ENCODE measurements at regions not wholly inside any gene's neighbourhood (a gene's known extent, or its start where the extent isn't known, plus 50 kb on each side); places are given as distances from the start of the nearest gene placed in this dataset.
"Not testable (repeated sequence)": the region's sequence is repeated elsewhere in the genome, so short reads cannot be mapped to it uniquely, and the experiment has no call there.

DNA sequence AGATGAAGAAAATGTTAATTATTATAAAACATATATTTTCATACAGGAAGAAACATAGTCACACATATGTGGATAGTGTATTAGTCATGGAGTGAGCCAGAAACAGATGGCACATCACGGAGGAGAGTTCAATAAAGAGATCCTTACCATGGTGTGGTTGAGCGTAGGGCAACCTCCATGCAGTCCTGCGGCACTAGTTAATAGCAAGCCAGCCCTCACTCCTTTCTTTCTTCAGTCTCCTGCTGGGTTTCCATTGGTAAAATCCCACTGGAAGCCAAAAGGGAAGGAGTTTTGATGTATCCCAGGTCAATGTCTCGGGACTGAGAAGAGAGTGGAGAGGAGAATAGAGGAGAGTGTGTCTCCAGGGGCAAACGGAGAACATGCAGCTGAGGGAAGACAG lies 328.1 kb downstream of the NR4A2 start:
- DNase-seq = no peak

DNA sequence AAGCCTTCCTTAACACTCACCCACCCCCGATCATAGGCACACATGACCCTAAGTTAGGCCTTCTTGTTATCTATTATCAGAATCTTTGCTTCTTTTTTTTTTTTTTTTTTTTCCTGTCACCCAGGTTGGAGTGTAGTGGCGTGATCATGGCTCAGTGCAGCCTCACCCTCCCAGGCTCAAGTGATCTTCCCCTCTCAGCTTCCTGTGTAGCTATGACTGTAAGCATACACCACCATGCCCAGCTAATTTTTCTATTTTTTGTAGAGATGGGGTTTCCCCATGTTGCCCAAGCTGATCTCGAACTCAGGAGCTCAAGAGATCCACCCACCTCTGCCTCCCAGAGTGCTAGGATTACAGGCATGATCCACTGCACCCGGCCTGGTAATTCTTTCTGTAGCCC lies 328.7 kb downstream of the NR4A2 start:
- no peak for DNase-seq

DNA sequence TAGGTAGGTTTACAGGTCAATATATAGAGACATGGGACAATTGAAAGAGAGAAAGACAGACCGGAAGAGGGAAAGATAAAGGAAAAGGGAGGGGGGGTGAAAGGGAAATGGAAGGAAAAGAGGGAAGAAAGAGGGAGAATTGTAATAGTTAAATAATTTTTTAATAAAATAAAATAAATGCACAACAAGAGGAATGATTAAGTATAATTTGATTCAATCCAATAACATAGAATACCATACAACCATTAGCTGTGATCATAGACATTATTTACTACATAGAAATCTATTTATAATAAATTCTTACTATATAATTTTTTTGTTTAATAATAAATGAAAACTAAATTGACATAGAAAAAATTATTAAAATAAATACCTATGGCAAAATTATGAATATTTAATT lies 330.7 kb downstream of the NR4A2 start:
- no peak for DNase-seq

DNA sequence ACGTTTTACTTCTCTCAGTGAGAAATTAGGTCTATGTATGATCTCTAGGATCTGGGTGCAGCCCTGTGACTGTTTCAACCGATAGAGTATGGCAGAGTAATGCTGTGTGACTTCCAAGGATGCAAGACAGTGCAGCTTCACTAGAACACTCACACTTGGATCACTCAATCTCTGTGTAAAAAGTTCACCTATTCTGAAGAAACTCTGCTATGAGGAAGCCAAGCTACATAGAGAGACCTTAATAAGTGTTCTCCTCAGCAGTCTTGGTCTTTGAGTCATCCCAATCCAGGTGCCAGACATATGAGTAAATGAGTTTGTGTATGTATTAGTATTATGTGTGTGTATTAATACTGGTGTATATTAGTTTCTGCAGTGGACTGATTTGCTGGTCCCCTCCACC lies 335.0 kb downstream of the NR4A2 start:
- no peak for DNase-seq

GRCh38 chr2:155994315-155994714 lies 338.2 kb downstream of the NR4A2 start:
- DNase-seq = no peak

DNA sequence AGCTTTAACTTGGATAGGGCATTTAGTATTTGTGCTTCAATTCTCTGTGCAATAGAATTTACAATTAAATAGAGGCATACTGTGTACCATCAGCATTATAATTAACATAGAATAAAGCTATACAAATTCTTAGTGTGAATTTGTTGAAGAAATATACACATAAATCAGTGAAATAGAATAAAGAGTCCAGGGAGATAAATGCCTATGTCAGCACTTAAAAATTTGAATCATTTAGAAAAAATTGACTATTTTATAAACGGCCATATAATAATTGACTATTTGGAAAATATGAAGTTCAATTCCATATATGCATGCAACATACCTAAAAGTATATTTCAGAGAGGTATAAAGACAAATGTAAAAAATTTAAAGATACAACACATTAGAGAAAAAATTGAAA lies 348.7 kb downstream of the NR4A2 start:
- DNase-seq = no peak

DNA sequence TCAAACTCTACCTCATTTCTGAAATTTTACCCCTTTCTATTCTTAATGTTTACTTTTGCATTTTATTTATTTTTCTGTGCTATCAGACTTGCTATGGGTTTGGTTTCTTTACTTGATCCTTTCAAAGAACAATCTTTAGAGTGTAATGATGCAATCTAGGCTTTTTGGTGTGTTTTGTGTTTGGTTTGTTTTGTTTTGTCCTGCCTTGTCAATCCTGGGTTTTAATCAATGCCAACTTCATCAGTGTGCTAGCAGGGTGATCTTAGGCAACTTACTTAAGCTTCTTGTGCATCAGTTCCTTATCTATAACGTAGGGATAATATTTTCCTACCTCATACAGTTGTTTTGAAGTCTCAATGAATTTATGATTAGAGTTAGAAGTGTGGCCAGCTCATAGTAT lies 350.4 kb downstream of the NR4A2 start:
- no peak for DNase-seq

DNA sequence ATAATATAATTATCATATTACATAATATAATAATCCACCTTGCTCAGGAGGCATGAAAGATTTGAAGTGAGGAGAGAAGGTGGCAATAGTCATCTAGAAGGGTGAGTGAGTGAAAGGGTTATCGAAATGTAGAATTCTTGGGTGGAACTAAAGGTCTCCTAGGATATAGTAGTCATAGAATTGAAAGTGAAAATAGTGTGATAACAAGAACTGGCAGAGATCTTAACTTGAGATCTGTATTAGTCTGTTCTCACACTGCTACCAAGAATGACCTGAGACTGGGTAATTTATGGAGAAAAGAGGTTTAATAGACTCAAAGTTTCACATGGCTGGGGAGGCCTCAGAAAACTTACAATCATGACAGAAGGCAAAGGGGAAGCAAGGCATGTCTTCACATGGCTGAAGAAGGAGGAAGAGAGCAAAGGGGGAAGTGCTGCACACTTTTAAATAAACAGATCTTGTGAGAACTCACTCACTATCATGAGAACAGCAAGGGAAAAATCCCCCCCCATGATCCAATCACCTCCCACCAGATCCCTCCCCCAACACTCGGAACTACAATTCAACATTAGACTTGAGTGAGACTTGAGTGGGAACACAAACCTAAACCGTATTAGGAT lies 351.5 kb downstream of the NR4A2 start:
- no peak for DNase-seq

DNA sequence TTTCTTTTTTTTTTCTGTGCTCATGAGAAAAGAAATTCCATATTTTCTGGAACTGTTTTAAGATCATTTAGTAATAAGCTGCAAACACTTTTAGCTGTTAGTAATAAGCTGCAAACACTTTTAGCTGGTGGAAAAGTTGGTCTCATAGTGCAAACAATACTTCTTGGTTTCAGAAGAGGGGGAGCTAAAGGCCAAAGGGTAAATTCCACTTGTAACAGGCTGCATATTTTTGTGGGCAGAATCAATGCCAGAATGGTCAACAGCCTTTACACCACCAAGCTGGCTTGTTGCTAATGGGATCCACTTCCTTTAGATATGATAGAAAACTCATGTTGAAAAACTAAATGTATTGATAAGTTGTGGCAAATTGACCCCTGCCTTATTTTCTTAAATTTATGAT lies 356.8 kb downstream of the NR4A2 start:
- DNase-seq = no peak

- DNase-seq = no peak
Measured at GRCh38 chr2:155972916-155973315, 359.6 kb downstream of the NR4A2 start.

DNA sequence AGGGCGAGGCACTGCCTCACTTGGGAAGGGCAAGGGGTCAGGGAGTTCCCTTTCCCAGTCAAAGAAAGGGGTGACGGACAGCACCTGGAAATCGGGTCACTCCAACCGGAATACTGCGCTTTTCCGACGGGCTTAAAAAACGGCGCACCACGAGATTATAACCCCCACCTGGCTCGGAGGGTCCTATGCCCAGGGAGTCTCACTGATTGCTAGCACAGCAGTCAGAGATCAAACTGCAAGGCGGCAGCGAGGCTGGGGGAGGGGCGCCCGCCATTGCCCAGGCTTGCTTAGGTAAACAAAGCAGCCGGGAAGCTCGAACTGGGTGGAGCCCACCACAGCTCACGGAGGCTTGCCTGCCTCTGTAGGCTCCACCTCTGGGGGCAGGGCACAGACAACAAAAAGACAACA lies 366.5 kb downstream of the NR4A2 start:
- not testable (repeated sequence) for DNase-seq

GRCh38 chr2:155965415-155966063 lies 367.0 kb downstream of the NR4A2 start:
- no peak for DNase-seq

GRCh38 chr2:155961641-155962040 lies 370.9 kb downstream of the NR4A2 start:
- DNase-seq = no peak

- no peak for DNase-seq
Measured at GRCh38 chr2:155958834-155959233, 373.7 kb downstream of the NR4A2 start.

DNA sequence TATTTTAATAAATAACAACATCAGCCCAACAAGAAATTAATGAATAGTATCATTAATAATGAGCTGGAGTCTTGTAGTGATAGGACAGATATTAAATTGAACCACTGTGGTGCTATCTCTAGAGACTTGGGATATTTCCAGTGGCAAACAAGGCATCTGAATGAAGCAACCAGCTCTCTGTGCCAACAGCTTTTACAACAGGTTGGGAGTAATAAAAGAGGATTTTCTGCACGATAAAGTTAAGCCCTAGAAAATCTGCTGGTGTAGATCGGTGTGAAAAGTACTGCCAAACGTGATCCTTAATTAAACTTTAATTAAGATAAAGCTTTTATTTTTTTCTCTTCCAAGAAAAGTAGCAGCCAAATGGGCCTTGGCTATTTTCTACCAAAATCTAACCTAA lies 385.5 kb downstream of the NR4A2 start:
- no peak for DNase-seq

GRCh38 chr2:155944218-155944617 lies 388.3 kb downstream of the NR4A2 start:
- DNase-seq = no peak

- DNase-seq = no peak
Measured at GRCh38 chr2:155930312-155930711, 402.2 kb downstream of the NR4A2 start.

DNA sequence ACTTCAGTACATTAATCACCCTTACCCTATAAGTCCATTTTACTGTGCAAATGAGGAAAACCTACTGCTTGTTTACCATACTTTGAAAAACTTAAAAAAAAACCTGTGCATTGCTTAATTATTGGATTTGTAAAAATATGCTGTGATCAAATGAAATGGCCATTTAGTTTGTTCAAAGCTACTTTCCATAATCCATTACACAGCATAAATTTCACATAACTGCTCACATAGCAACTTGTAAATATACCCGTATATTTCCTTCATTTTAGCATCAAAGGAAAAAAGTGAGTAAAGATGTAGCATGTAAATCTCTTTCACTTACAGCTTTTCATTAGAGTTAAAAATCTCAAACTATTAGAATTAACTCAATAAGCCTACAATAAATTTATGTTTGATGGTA lies 415.1 kb downstream of the NR4A2 start:
- DNase-seq = no peak

GRCh38 chr2:155913356-155913755 lies 419.2 kb downstream of the NR4A2 start:
- no peak for DNase-seq

DNA sequence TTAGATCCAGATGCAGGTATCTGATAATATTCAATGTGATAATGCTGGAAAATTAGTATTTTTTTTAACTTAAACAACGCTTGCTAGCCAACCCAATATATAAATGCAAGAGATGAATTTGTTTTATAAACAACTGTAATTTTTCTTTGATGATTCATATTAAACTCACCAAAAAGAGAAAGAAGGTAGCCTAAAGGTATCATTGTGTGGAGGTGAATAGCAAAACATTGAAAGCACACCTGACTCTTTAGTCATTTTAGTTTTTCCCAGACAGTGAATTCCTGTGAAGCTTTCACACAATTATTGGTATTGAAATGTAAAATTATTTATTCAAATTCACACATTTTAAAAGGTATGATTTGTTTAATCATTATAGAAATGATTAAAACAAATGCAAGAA lies 424.0 kb downstream of the NR4A2 start:
- DNase-seq = no peak

DNA sequence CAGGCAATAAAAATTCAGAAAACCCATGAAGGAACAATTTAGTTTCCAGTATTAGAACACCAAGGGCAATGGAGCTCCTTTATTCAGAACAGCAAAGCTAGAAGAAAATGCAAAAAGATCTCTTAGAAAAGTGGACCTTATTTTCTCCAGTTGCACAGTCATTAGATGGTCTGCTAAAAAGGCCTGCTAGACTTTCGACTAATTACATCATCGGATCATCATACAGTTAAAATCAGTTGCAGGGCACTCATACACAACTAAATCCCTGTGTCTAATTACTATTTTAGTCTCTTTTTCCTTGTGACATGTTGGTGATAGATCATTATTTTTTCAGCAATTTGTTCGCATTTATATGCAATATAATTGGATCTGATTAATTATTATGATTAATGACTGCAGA lies 425.3 kb downstream of the NR4A2 start:
- DNase-seq = no peak

DNA sequence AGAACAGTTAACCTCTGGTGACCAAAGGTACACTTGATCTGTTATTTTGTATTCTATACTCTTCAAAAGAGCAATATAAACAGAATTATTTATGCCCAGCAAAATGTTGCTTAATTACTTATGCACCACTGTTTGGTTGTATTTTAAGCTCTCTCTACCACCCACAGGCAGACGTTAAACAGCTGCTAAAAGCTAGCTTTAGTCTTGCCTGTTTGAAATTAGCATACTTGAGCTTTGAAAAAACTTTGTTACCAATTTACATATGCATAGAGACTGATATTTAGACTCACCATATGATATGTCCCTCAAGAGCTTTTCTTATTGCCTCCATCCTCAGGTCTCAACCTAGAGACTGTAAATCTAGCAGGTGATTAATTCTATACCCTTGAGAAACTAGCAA lies 426.9 kb downstream of the NR4A2 start:
- no peak for DNase-seq

- no peak for DNase-seq
Measured at GRCh38 chr2:155904720-155905119, 427.8 kb downstream of the NR4A2 start.

GRCh38 chr2:155902635-155903034 lies 429.9 kb downstream of the NR4A2 start:
- no peak for DNase-seq

DNA sequence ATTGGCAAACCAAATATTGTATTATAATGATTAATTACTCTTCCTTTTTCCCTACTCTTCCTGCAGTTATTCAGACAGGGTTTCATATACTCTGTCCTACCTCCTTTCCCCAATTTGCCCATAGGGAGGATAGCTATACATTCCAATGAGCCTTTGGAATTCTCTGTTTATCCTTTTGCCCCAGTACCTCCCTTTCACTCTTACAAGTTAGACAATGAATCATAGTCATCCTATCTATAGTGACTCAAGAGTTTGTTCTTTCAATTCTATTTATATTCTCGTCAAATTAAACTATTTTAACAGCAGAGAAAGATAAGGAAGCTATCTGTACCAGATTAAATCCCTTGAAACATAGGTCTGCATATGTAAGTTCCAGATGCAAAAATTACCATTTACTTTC lies 437.5 kb downstream of the NR4A2 start:
- DNase-seq = no peak

All from activated CD4-positive, alpha-beta T cell treated with anti-CD3 and anti-CD28 coated beads, Interleukin-10, Interleukin-2, amounts not matched to agents 100 ng/mL and 50 ng/mL, durations not matched to agents 16 hours and 8 hours (primary cell).